B cell (primary cell): ENCODE measurements at regions not wholly inside any gene's neighbourhood (a gene's known extent, or its start where the extent isn't known, plus 50 kb on each side); places are given as distances from the start of the nearest gene placed in this dataset.

ENCODE experiments used
- EZH2 ChIP-seq: IDR thresholded peaks from 2 replicates; pipeline ENCODE4 v1.6.1; 2012; ENCODE audit warnings: borderline replicate concordance, low read depth, mild to moderate bottlenecking, moderate library complexity, low read length; ENCODE audit not compliant: insufficient read depth, poor library complexity, severe bottlenecking
- TF ChIP-seq, protein P1 (sequence below): fragments of 200-600 bp; IDR thresholded peaks from one replicate; pipeline ENCODE4 v1.8.0; 2022; ENCODE audit warnings: antibody characterized with exemption, mild to moderate bottlenecking

DNA sequence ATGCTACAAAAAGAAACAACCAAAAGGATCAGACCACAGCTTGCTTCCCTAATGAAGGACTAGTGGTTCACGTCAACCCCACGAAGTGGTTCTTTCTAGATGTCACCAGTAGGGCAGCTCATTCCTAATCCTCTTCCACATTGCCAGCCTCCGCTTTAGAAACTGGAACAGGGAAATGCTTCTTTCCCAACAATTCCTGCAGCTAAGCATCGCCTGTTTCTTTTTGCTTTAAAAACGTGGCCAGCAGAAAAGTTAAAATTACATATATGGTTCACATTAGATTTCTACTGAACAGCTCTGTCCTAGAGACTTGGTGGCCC, 100.2 kb downstream of the MTX3 start:
- TF ChIP-seq, protein P1, sequence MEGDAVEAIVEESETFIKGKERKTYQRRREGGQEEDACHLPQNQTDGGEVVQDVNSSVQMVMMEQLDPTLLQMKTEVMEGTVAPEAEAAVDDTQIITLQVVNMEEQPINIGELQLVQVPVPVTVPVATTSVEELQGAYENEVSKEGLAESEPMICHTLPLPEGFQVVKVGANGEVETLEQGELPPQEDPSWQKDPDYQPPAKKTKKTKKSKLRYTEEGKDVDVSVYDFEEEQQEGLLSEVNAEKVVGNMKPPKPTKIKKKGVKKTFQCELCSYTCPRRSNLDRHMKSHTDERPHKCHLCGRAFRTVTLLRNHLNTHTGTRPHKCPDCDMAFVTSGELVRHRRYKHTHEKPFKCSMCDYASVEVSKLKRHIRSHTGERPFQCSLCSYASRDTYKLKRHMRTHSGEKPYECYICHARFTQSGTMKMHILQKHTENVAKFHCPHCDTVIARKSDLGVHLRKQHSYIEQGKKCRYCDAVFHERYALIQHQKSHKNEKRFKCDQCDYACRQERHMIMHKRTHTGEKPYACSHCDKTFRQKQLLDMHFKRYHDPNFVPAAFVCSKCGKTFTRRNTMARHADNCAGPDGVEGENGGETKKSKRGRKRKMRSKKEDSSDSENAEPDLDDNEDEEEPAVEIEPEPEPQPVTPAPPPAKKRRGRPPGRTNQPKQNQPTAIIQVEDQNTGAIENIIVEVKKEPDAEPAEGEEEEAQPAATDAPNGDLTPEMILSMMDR = no peak
- no peak for TF ChIP-seq EZH2
